SK-N-SH (cell line): ENCODE measurements at regions not wholly inside any gene's neighbourhood (a gene's known extent, or its start where the extent isn't known, plus 50 kb on each side); places are given as distances from the start of the nearest gene placed in this dataset.

Source experiments
- CTCF ChIA-PET: fragments of 300-600, 350-600 bp; formaldehyde crosslinking; extraction: SDS; loops from one replicate; lab custom pipeline; 2021; lab: Yijun Ruan, JAX
- POLR2A ChIA-PET: fragments of 350-600 bp; sonication (Branson Sonifier 250); formaldehyde crosslinking; extraction: SDS; loops from one replicate; lab custom pipeline; 2020; ENCODE audit warnings: antibody characterized with exemption, inconsistent platforms; lab: Yijun Ruan, JAX
- DNase-seq: peaks from one replicate; pipeline ENCODE4 v3.0.0; 2012
- H2AFZ ChIP-seq: fragments of 200-600 bp; sonication (generic); 2 replicates; pipeline ENCODE4 v1.8.1; 2016; ENCODE audit warnings: antibody characterized with exemption, mild to moderate bottlenecking, low read depth
- H3F3A ChIP-seq: fragments of 200-600 bp; sonication (generic); replicated peaks from 2 replicates; pipeline ENCODE3; 2016; ENCODE audit warnings: antibody characterized with exemption, mild to moderate bottlenecking; ENCODE audit not compliant: insufficient read depth
- H3K27ac ChIP-seq, 2 experiments: fragments of 200-500 bp in 1 of 2; fragments of 200-600 bp in 1 of 2; sonication (Bioruptor generic) in 1 of 2; sonication (generic), shearing (Covaris generic) in 1 of 2; 2 replicates each; pipeline versions ENCODE4 v1.5.1 to v1.6.1; 2014 to 2016; ENCODE audit warnings: low read depth in 2 of 2, inconsistent platforms in 1 of 2, low read length in 1 of 2, mild to moderate bottlenecking in 1 of 2, mixed read lengths in 1 of 2
- H3K27me3 ChIP-seq: fragments of 200-600 bp; sonication (generic), shearing (Covaris generic); 2 replicates; pipeline ENCODE4 v1.6.1; 2016; ENCODE audit warnings: mixed run types; ENCODE audit not compliant: insufficient read depth
- H3K36me3 ChIP-seq, 2 experiments: fragments of 200-500 bp in 1 of 2; fragments of 200-600 bp in 1 of 2; sonication (Bioruptor generic) in 1 of 2; sonication (generic) in 1 of 2; replicated peaks in 1 of 2; 2 replicates each; pipeline versions ENCODE3 to v1.5.1; 2014 to 2016; ENCODE audit warnings: low read length in 1 of 2, mild to moderate bottlenecking in 1 of 2; ENCODE audit not compliant: insufficient read depth in 2 of 2, control insufficient read depth in 1 of 2
- H3K4me1 ChIP-seq, 2 experiments: fragments of 200-500 bp in 1 of 2; fragments of 200-600 bp in 1 of 2; sonication (Bioruptor generic) in 1 of 2; sonication (generic), shearing (Covaris generic) in 1 of 2; 2 replicates each; pipeline versions ENCODE4 v1.5.1 to v1.6.1; 2014 to 2016; ENCODE audit warnings: low read depth in 1 of 2, low read length in 1 of 2, mixed run types in 1 of 2; ENCODE audit not compliant: insufficient read depth in 2 of 2, control insufficient read depth in 1 of 2
- H3K4me2 ChIP-seq: fragments of 200-600 bp; sonication (generic), shearing (Covaris generic); 2 replicates; pipeline ENCODE4 v1.6.1; 2017; ENCODE audit warnings: mixed run types
- H3K4me3 ChIP-seq, 2 experiments: fragments of 200-500 bp in 1 of 2; fragments of 200-600 bp in 1 of 2; sonication (Bioruptor generic) in 1 of 2; sonication (generic), shearing (Covaris generic) in 1 of 2; 2 replicates each; pipeline versions ENCODE4 v1.5.1 to v1.8.1; 2014 to 2016; ENCODE audit warnings: low read depth in 2 of 2, inconsistent platforms in 1 of 2, low read length in 1 of 2, mild to moderate bottlenecking in 1 of 2, mixed read lengths in 1 of 2, moderate library complexity in 1 of 2
- H3K79me2 ChIP-seq: fragments of 200-600 bp; sonication (generic); 2 replicates; pipeline ENCODE4 v1.8.1; 2017; ENCODE audit warnings: mild to moderate bottlenecking; ENCODE audit not compliant: insufficient read depth
- H3K9ac ChIP-seq: fragments of 200-600 bp; sonication (generic); 2 replicates; pipeline ENCODE4 v1.6.1; 2017; ENCODE audit warnings: mixed run types
- H3K9me2 ChIP-seq: fragments of 200-600 bp; sonication (generic); 2 replicates; pipeline ENCODE4 v1.6.1; 2017; ENCODE audit warnings: mixed run types
- H3K9me3 ChIP-seq: fragments of 200-600 bp; sonication (generic); 2 replicates; pipeline ENCODE4 v1.6.1; 2017; ENCODE audit warnings: mixed run types, mild to moderate bottlenecking, moderate library complexity
- H4K20me1 ChIP-seq: fragments of 200-600 bp; sonication (generic); 2 replicates; pipeline ENCODE4 v1.6.1; 2017; ENCODE audit warnings: mild to moderate bottlenecking, mixed run types; ENCODE audit not compliant: insufficient read depth
- EP300 ChIP-seq, 2 experiments: IDR thresholded peaks; 2 replicates each; pipeline versions ENCODE4 v1.4.0 to v1.6.1; 2012; ENCODE audit warnings: borderline replicate concordance in 1 of 2, low read depth in 1 of 2, low read length in 1 of 2
- FOXM1 ChIP-seq: IDR thresholded peaks from 2 replicates; pipeline ENCODE4 v1.4.0; 2012; ENCODE audit warnings: low read depth, mild to moderate bottlenecking
- JUND ChIP-seq: IDR thresholded peaks from 2 replicates; pipeline ENCODE4 v1.4.0; 2012
- MXI1 ChIP-seq: IDR thresholded peaks from 2 replicates; pipeline ENCODE4 v1.6.1; 2012; ENCODE audit warnings: mild to moderate bottlenecking, low read depth, low read length, improper control_type of control experiment
- NFIC ChIP-seq: IDR thresholded peaks from 2 replicates; pipeline ENCODE4 v1.4.0; 2012; ENCODE audit warnings: borderline replicate concordance
- RCOR1 ChIP-seq: fragments of 150-350 bp; IDR thresholded peaks from 2 replicates; pipeline ENCODE4 v1.6.1; 2017; ENCODE audit warnings: antibody characterized with exemption, low read length
- RFX5 ChIP-seq: IDR thresholded peaks from 2 replicates; pipeline ENCODE4 v1.6.1; 2012; ENCODE audit warnings: mild to moderate bottlenecking, improper control_type of control experiment, low read length
- TCF12 ChIP-seq: IDR thresholded peaks from 2 replicates; pipeline ENCODE4 v1.4.0; 2012
- ZBTB33 ChIP-seq: IDR thresholded peaks from 2 replicates; pipeline ENCODE4 v1.4.0; 2012; ENCODE audit warnings: low read depth, borderline replicate concordance
- WGBS: methylation state at CpG from one replicate; pipeline ENCODE4 v1.1.6; 2017; ENCODE audit warnings: low lambda C conversion rate; 5-methylcytosine and 5-hydroxymethylcytosine counted together

GRCh38 chr6:145036848-145037567 is 698.3 kb downstream of the EPM2A start:
- no peaks in the 10 kb centered on the region for H4K20me1 ChIP-seq
- peak overlapping the region in 1 of 2 experiments; percentile 45; a peak in 1 of 4 replicates for H3K27ac ChIP-seq
- ChIA-PET CTCF (no interaction called here), POLR2A (interaction anchor here (0.5 kb wide), 1 partner anchor 397 kb away, joined by 3 read pairs; no protein-coding TSS in a partner anchor)
- WGBS: 65% methylated on average over 3 of the region's 3 CpGs
- no peaks in the 10 kb centered on the region for H3K9me2 ChIP-seq
- no peaks in the 10 kb centered on the region for H3K79me2 ChIP-seq
- peak; percentile 48 for DNase-seq
- H3K4me3 ChIP-seq: no peak overlapping the region
- H3K4me2 ChIP-seq: no peak overlapping the region
- TF ChIP-seq FOXM1 (no peak), EP300 (IDR thresholded peaks at IDR 0.05; ENCODE audit: borderline replicate concordance in 1 of 2, low read depth in 1 of 2, low read length in 1 of 2) (peak in 1 of 2 experiments; percentile 41; a peak in 2 of 4 replicates), NFIC (peak; percentile 41; the same call in 1 of the 2 replicates), TCF12 (peak; percentile 45; the same call in 1 of the 2 replicates), MXI1 (no peak), RCOR1 (peak; percentile 56; the same call in 1 of the 2 replicates), RFX5 (peak; percentile 27; the same call in 1 of the 2 replicates), JUND (0 out of 2 replicates have a peak, but pooled peaks have one; percentile 14)
- H3K9me3 ChIP-seq: no peaks in the 10 kb centered on the region
- H3K36me3 ChIP-seq: no peaks in the 10 kb centered on the region
- no peaks in the 10 kb centered on the region for H3F3A ChIP-seq
- peaks cover 0 to 8% of the 10 kb centered on the region in 2 experiments; a peak in 2 of 4 replicates for H3K4me1 ChIP-seq
- H3K9ac ChIP-seq: no peak overlapping the region
- H3K27me3 ChIP-seq: no peaks in the 10 kb centered on the region
- no peak overlapping the region for H2AFZ ChIP-seq

GRCh38 chr6:145042559-145042958 is 692.8 kb downstream of the EPM2A start:
- CTCF ChIA-PET: no interaction called here
- Histone ChIP-seq H3K9ac (no peak overlapping the region), H3K9me2 (no peaks in the 10 kb centered on the region), H3K27ac (no peak overlapping the region), H2AFZ (no peak overlapping the region), H3K4me1 (no peaks in the 10 kb centered on the region; a peak in 1 of 4 replicates), H3K4me2 (no peak overlapping the region), H3F3A (no peaks in the 10 kb centered on the region), H3K27me3 (no peaks in the 10 kb centered on the region), H3K9me3 (no peaks in the 10 kb centered on the region), H4K20me1 (no peaks in the 10 kb centered on the region), H3K79me2 (no peaks in the 10 kb centered on the region), H3K4me3 (no peak overlapping the region), H3K36me3 (no peaks in the 10 kb centered on the region)
- POLR2A ChIA-PET: no interaction called here
- 78% methylated on average over 5 of the region's 5 CpGs for WGBS
- no peak for DNase-seq
- TF ChIP-seq ZBTB33 (no peak), JUND (no peak)
